Natural killer cell (primary cell): ENCODE measurements at regions not wholly inside any gene's neighbourhood (a gene's known extent, or its start where the extent isn't known, plus 50 kb on each side); places are given as distances from the start of the nearest gene placed in this dataset.

Experiments
- ATAC-seq, 3 donors: fragments of 150-1000 bp in 2 of 3; fragments of 200-7000 bp in 1 of 3; cut with Tn5 transposase; 1 replicate in 1 of 3; 2 replicates in 2 of 3; pipeline ENCODE4 v1.10.0; 2021; ENCODE audit warnings: mild to moderate bottlenecking in 2 of 3, moderate library complexity in 2 of 3
- DNase-seq, 2 donors: peaks; one replicate each; pipeline versions ENCODE4 v3.0.0 to v3.0.0-alpha.2; 2013 to 2021; ENCODE audit warnings: mixed read lengths in 1 of 2
- H3K27ac ChIP-seq: one replicate; pipeline ENCODE4 v1.5.1; 2013; ENCODE audit warnings: mild to moderate bottlenecking, low read length
- H3K27me3 ChIP-seq: one replicate; pipeline ENCODE4 v1.6.1; 2013; ENCODE audit warnings: low read length; ENCODE audit not compliant: control insufficient read depth, insufficient read depth
- H3K36me3 ChIP-seq: one replicate; pipeline ENCODE4 v1.6.1; 2013; ENCODE audit warnings: low read length; ENCODE audit not compliant: control insufficient read depth, insufficient read depth
- H3K4me1 ChIP-seq: one replicate; pipeline ENCODE4 v1.6.1; 2013; ENCODE audit warnings: low read length; ENCODE audit not compliant: control insufficient read depth, insufficient read depth
- H3K4me3 ChIP-seq: one replicate; pipeline ENCODE4 v1.5.1; 2013; ENCODE audit warnings: low read length
- H3K9me3 ChIP-seq: one replicate; pipeline ENCODE4 v1.6.1; 2013; ENCODE audit warnings: low read length; ENCODE audit not compliant: control insufficient read depth, insufficient read depth
- H3K27ac Mint-ChIP-seq, 2 donors: one replicate each; pipeline ENCODE4 v1.8.0; 2022; ENCODE audit warnings: mild to moderate bottlenecking in 2 of 2, mixed read lengths in 2 of 2, moderate library complexity in 1 of 2
- H3K27me3 Mint-ChIP-seq, 2 donors: one replicate each; pipeline ENCODE4 v1.8.0; 2022; ENCODE audit warnings: low read depth in 2 of 2, mixed read lengths in 2 of 2
- H3K36me3 Mint-ChIP-seq: one replicate; pipeline ENCODE4 v1.8.0; 2022; ENCODE audit warnings: mixed read lengths
- H3K4me1 Mint-ChIP-seq, 2 donors: one replicate each; pipeline ENCODE4 v1.8.0; 2022; ENCODE audit warnings: mixed read lengths in 2 of 2
- H3K4me3 Mint-ChIP-seq: one replicate; pipeline ENCODE4 v1.8.0; 2022; ENCODE audit warnings: mild to moderate bottlenecking, moderate library complexity, mixed read lengths
- H3K9me3 Mint-ChIP-seq, 2 donors: one replicate each; pipeline ENCODE4 v1.8.0; 2022; ENCODE audit warnings: mixed read lengths in 2 of 2
- WGBS: methylation state at CpG from one replicate; pipeline ENCODE4 v1.1.7; 2013; ENCODE audit warnings: missing lambda C conversion rate; ENCODE audit not compliant: insufficient coverage; 5-methylcytosine and 5-hydroxymethylcytosine counted together
- intact Hi-C: fragments of 100-400 bp; cut with micrococcal nuclease; formaldehyde crosslinking; loops from one replicate; pipeline ENCODE4 v1.14.2; 2022
- TF ChIP-seq, protein P1 (sequence below): fragments of 200-600 bp; IDR thresholded peaks from one replicate; pipeline ENCODE4 v1.8.0; 2022; ENCODE audit warnings: antibody characterized with exemption

DNA sequence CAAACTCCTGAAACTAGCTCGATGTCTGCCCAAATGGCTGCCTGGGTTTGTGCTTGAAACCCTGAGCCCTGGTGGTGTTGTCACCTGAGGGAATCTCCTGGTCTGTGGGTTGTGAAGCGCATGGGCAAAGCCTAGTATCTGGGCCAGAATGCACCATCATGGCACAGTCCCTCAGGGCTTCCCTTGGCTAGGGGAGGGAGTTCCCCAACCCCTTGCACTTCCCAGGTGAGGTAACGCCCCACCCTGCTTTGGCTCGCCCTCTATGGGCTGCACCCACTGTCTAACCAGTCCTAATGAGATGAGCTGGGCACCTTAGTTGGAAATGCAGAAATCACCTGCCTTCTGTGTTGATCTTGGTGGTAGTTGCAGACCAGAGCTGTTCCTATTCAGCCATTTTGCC lies 152.9 kb upstream of the MAP3K7 start:
- DNase-seq = no peak
- TF ChIP-seq, protein P1, sequence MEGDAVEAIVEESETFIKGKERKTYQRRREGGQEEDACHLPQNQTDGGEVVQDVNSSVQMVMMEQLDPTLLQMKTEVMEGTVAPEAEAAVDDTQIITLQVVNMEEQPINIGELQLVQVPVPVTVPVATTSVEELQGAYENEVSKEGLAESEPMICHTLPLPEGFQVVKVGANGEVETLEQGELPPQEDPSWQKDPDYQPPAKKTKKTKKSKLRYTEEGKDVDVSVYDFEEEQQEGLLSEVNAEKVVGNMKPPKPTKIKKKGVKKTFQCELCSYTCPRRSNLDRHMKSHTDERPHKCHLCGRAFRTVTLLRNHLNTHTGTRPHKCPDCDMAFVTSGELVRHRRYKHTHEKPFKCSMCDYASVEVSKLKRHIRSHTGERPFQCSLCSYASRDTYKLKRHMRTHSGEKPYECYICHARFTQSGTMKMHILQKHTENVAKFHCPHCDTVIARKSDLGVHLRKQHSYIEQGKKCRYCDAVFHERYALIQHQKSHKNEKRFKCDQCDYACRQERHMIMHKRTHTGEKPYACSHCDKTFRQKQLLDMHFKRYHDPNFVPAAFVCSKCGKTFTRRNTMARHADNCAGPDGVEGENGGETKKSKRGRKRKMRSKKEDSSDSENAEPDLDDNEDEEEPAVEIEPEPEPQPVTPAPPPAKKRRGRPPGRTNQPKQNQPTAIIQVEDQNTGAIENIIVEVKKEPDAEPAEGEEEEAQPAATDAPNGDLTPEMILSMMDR = no peak
- peaks cover 0 to 2% of the 10 kb centered on the region in 2 donors for H3K9me3 Mint-ChIP-seq
- intact Hi-C loops = no loop called here
- no peaks in the 10 kb centered on the region for H3K36me3 Mint-ChIP-seq
- no peaks in the 10 kb centered on the region for H3K4me1 Mint-ChIP-seq
- H3K27me3 Mint-ChIP-seq = peaks cover 0 to 1% of the 10 kb centered on the region in 2 donors
- Histone ChIP-seq H3K4me1 (no peaks in the 10 kb centered on the region), H3K9me3 (no peaks in the 10 kb centered on the region), H3K27ac (no peak overlapping the region), H3K36me3 (no peaks in the 10 kb centered on the region), H3K4me3 (no peak overlapping the region), H3K27me3 (no peaks in the 10 kb centered on the region)
- 75% methylated on average over 4 of the region's 4 CpGs for WGBS
- no peak for ATAC-seq
- H3K4me3 Mint-ChIP-seq = no peak overlapping the region
- H3K27ac Mint-ChIP-seq = no peak overlapping the region

DNA sequence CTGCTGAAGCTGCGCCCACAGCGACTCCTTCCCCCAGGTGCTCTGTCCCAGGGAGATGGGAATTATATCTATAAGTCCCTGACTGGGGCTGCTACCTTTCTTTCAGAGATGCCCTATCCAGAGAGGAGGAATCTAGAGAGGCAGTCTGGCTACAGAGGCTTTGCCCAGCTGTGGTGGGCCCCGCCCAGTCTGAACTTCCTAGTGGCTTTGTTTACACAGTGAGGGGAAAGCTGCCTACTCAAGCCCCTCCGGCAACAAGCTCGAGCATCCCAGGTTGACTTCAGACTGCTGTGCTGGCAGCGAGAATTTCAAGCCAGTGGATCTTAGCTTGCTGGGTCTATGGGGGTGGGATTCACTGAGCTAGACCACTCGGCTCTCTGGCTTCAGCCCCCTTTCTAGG lies 152.5 kb upstream of the MAP3K7 start:
- H3K27me3 Mint-ChIP-seq = no peaks in the 10 kb centered on the region
- H3K4me1 Mint-ChIP-seq = no peaks in the 10 kb centered on the region
- no peak overlapping the region for H3K27ac Mint-ChIP-seq
- H3K27ac ChIP-seq = no peak overlapping the region
- intact Hi-C loops = no loop called here
- no peak overlapping the region for H3K4me3 Mint-ChIP-seq
- no peak for DNase-seq
- no peaks in the 10 kb centered on the region for H3K27me3 ChIP-seq
- H3K36me3 ChIP-seq = no peaks in the 10 kb centered on the region
- no peak overlapping the region for H3K4me3 ChIP-seq
- no peaks in the 10 kb centered on the region for H3K9me3 ChIP-seq
- no peaks in the 10 kb centered on the region for H3K36me3 Mint-ChIP-seq
- TF ChIP-seq, protein P1 = no peak
- ATAC-seq = no peak
- H3K4me1 ChIP-seq = no peaks in the 10 kb centered on the region
- WGBS = 80% methylated on average over 7 of the region's 7 CpGs
- H3K9me3 Mint-ChIP-seq = peaks cover 0 to 4% of the 10 kb centered on the region in 2 donors

DNA sequence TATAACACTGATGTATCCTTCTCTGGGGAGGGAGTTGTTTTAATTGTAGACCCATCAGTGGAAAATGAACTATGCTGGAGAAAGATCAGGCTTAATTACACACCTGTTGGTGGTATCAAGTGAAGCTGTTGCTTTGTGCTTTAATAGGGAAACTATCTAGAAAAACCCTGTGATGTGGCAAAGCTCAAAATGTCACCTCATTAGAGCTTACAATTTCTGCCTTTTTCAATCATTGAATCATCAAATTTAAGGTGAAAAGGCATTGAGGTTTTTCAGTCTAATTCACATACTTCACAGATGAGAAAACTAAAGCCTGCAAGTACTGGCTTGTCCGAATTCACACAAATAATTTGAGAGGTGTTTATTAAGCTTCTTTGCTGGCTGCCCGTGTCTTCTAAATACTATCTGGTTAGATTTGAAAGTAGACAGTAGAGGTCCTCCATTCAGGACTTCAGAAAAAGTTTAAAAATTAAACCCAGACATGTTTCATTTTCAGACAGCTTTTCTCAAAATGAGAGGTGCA lies 143.3 kb upstream of the MAP3K7 start:
- peaks cover 0 to 2% of the 10 kb centered on the region in 2 donors for H3K27me3 Mint-ChIP-seq
- intact Hi-C loops = no loop called here
- TF ChIP-seq, protein P1 = no peak
- WGBS = 88% methylated on average over 2 of the region's 2 CpGs
- no peak overlapping the region for H3K4me3 ChIP-seq
- no peaks in the 10 kb centered on the region for H3K4me1 ChIP-seq
- no peaks in the 10 kb centered on the region for H3K4me1 Mint-ChIP-seq
- peaks cover 4 to 5% of the 10 kb centered on the region in 2 donors for H3K9me3 Mint-ChIP-seq
- no peak for DNase-seq
- ATAC-seq = no peak
- H3K27ac Mint-ChIP-seq = no peak overlapping the region
- H3K4me3 Mint-ChIP-seq = no peak overlapping the region
- H3K27me3 ChIP-seq = no peaks in the 10 kb centered on the region
- no peak overlapping the region for H3K27ac ChIP-seq
- H3K36me3 ChIP-seq = no peaks in the 10 kb centered on the region
- H3K36me3 Mint-ChIP-seq = no peaks in the 10 kb centered on the region
- no peaks in the 10 kb centered on the region for H3K9me3 ChIP-seq

DNA sequence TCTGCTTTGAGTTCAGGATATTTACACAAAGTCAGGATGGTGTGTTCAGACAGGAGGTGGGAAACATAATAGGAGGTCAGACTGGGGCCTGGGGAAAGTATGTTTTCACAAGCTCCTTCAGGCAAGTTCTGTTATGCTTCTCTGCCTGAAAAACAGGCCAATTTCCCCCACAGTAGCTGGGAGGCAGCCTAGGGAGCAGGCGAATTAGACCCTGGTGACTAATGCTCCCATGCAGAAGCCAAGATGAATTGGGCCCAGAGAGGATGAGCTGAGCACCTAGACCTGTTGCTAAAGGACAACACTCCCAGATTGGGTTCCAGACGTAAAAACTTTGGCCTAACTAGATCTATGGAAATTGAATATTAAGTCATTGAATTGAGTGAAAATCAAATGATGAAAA lies 142.2 kb upstream of the MAP3K7 start:
- Mint-ChIP-seq H3K4me1 (no peaks in the 10 kb centered on the region), H3K9me3 (peaks cover 2 to 5% of the 10 kb centered on the region in 2 donors), H3K36me3 (no peaks in the 10 kb centered on the region), H3K27me3 (peaks cover 0 to 2% of the 10 kb centered on the region in 2 donors), H3K4me3 (no peak overlapping the region), H3K27ac (no peak overlapping the region)
- 75% methylated on average over 2 of the region's 2 CpGs for WGBS
- Histone ChIP-seq H3K27ac (no peak overlapping the region), H3K4me1 (no peaks in the 10 kb centered on the region), H3K36me3 (no peaks in the 10 kb centered on the region), H3K27me3 (no peaks in the 10 kb centered on the region), H3K9me3 (no peaks in the 10 kb centered on the region), H3K4me3 (no peak overlapping the region)
- TF ChIP-seq, protein P1 = no peak
- no peak for DNase-seq
- ATAC-seq = no peak
- intact Hi-C loops = no loop called here
